SJCRH30 (cell line): ENCODE measurements at regions not wholly inside any gene's neighbourhood (a gene's known extent, or its start where the extent isn't known, plus 50 kb on each side); places are given as distances from the start of the nearest gene placed in this dataset.
"Not testable (repeated sequence)": the region's sequence is repeated elsewhere in the genome, so short reads cannot be mapped to it uniquely, and the experiment has no call there.

ENCODE experiments used
- DNase-seq, 2 experiments: peaks; one replicate each; pipeline ENCODE4 v3.0.0-alpha.2; 2015 to 2020
- H3K27ac ChIP-seq: fragments of 250-450 bp; sonication (Bioruptor Pico); 2 replicates; pipeline ENCODE4 v1.5.1; 2020; ENCODE audit warnings: mild to moderate bottlenecking, moderate library complexity
- H3K27me3 ChIP-seq: fragments of 250-450 bp; sonication (Bioruptor Pico); 2 replicates; pipeline ENCODE4 v1.5.1; 2020; ENCODE audit warnings: mild to moderate bottlenecking, moderate library complexity
- H3K36me3 ChIP-seq: fragments of 250-450 bp; sonication (Bioruptor Pico); 2 replicates; pipeline ENCODE4 v1.5.1; 2020; ENCODE audit warnings: mild to moderate bottlenecking, moderate library complexity
- H3K4me1 ChIP-seq: fragments of 250-450 bp; sonication (Bioruptor Pico); 2 replicates; pipeline ENCODE4 v1.5.1; 2020; ENCODE audit warnings: mild to moderate bottlenecking, moderate library complexity
- H3K4me3 ChIP-seq: fragments of 250-450 bp; sonication (Bioruptor Pico); 2 replicates; pipeline ENCODE4 v1.5.1; 2020; ENCODE audit warnings: mild to moderate bottlenecking, moderate library complexity
- H3K9me3 ChIP-seq: fragments of 250-450 bp; sonication (Bioruptor Pico); replicated peaks from 2 replicates; pipeline ENCODE4 v1.5.1; 2020; ENCODE audit warnings: mild to moderate bottlenecking, moderate library complexity

DNA sequence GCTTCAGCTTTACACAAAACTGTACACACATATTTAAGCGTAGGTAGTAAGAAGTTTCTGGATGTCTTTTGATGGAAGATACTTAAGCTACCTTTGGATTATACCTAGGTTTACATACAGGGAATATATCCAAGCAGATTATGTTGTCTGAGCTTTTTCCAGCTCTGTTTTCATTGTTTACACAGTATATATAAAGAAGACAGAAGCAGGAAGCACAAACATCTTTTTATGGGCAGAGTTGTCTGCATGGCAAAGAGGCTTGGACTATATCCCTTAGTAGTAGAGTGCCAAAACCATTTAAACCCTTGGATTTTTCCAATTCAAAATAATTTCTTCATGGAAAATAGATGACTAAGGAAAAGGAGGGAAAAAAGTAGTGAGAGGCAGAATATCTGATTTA is 329.4 kb upstream of the AGA start:
- DNase-seq = no peak
- Histone ChIP-seq H3K27ac (no peak overlapping the region), H3K36me3 (no peaks in the 10 kb centered on the region), H3K9me3 (no peaks in the 10 kb centered on the region), H3K4me1 (no peaks in the 10 kb centered on the region), H3K27me3 (no peaks in the 10 kb centered on the region), H3K4me3 (no peak overlapping the region)

DNA sequence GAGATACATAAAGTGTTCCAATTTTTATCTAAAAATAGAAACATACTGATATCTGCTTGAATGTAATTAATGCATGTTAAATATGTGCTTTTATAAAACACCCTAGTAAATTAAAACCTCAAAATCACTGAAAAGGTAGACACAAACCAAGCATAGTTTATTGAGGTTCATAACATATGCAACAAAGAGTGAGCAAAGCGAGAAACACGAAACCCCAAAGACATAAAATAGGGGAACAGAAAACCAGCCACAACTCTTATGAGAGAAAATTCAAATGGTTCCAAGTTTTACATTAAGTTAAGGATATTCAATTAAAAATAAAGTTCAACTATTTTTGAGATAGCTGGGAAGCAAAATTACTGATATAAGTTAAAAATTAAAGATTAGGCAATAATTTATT is 336.4 kb upstream of the AGA start:
- no peak overlapping the region for H3K27ac ChIP-seq
- no peak for DNase-seq

DNA sequence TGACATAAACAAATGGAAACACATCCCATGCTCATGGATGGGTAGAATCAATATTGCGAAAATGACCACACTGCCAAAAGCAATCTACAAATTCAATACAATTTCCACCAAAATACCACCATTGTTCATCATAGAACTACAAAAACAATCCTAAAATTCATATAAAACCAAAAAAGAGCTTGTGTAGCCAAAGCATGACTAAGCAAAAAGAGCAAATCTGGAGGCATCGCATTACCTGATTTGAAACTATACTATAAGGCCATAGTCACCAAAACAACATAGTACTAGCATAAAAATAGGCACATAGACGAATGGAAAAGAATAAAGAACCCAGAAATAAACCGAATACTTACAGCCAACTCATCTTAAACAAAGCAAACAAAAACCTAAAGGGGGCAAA is 342.8 kb upstream of the AGA start:
- Histone ChIP-seq H3K36me3 (no peaks in the 10 kb centered on the region), H3K9me3 (no peaks in the 10 kb centered on the region), H3K27me3 (no peaks in the 10 kb centered on the region), H3K4me3 (no peak overlapping the region), H3K27ac (no peak overlapping the region), H3K4me1 (no peaks in the 10 kb centered on the region)
- no peak for DNase-seq

More for the DNA sequence above, 336.4 kb upstream of the AGA start:
- Histone ChIP-seq H3K9me3 (no peaks in the 10 kb centered on the region), H3K36me3 (no peaks in the 10 kb centered on the region), H3K27me3 (no peaks in the 10 kb centered on the region), H3K4me1 (no peaks in the 10 kb centered on the region), H3K4me3 (no peak overlapping the region)

DNA sequence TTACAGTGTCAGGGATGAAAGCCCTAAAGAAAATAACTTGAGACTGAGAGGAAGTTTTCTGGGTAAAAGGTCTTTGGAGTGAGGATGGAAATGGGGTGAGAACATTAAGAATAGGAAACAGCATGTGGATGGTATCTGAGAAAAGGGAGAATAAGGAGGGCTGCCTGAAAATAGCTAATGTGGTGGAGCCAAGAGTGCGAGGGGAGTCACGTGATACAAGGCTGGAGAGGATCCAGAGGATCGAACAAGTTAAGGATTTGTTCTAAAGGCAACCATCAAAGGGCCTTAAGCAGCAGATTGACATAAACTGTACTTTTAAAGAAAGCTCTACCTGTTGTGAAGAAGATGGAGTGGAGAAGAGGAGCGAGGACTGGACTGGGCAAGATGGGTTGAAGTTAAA is 347.4 kb upstream of the AGA start:
- H3K36me3 ChIP-seq = no peaks in the 10 kb centered on the region
- H3K27ac ChIP-seq = no peak overlapping the region
- no peak overlapping the region for H3K4me3 ChIP-seq
- no peaks in the 10 kb centered on the region for H3K4me1 ChIP-seq
- no peaks in the 10 kb centered on the region for H3K9me3 ChIP-seq
- DNase-seq = no peak
- H3K27me3 ChIP-seq = no peaks in the 10 kb centered on the region

DNA sequence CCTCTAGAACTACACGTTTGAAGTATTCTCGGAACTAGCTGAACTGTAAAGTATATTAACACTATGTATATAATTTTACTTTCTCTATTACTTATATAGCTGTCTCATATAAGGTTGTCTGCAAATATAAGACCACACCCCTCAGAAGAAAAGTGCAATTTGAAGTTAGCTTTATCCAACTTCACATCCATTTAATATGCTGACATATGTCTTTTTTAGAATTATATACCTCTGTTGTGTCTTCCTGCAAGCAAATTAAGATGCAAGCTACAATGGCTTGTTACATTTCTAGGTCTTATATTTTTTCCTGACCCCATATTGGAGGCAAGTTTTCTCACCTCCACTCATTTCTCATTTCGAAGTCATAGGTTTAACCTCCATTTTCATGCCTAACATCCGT is 349.0 kb upstream of the AGA start:
- H3K4me1 ChIP-seq = no peaks in the 10 kb centered on the region
- H3K4me3 ChIP-seq = no peak overlapping the region
- no peak overlapping the region for H3K27ac ChIP-seq
- no peaks in the 10 kb centered on the region for H3K27me3 ChIP-seq
- DNase-seq = no peak
- no peaks in the 10 kb centered on the region for H3K9me3 ChIP-seq
- H3K36me3 ChIP-seq = no peaks in the 10 kb centered on the region

DNA sequence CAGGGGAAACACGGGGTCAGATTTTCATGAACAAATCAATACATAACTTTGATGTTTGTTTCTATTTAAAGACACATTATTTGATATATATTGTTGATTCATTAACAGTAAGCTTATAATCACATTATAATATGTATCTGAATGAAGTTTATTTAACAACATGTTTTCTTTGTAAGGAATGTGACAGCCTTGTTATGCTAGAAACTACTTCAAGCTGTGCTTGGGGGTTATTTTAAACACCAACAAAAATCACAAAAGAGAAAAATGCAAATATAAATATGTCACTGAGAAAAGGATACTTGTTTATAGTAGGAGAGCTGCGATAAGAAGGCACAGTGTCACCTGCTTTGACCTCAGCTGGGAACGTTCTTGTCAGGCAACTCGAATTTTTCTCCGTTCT is 354.6 kb upstream of the AGA start:
- H3K9me3 ChIP-seq = no peaks in the 10 kb centered on the region
- H3K4me3 ChIP-seq = no peak overlapping the region
- H3K27me3 ChIP-seq = no peaks in the 10 kb centered on the region
- H3K4me1 ChIP-seq = no peaks in the 10 kb centered on the region
- no peaks in the 10 kb centered on the region for H3K36me3 ChIP-seq
- no peak for DNase-seq
- H3K27ac ChIP-seq = no peak overlapping the region

DNA sequence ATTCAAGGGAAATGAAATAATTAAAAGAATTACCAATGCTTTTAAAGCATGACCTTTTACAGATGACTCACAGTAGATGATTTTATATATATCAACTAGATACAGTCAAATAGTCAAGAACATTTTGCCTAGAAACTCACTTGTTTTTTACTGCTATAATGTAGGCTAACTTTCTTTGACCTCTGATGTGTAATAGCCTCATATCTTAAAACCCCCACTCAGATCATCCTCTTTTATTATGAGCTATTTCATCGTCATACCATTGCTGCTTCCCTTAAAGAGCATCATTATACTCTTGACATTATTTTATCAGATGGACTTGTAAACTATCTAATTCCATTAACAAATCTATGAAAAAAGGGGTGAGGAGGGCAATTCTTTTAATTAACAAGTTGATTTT is 355.9 kb upstream of the AGA start:
- no peaks in the 10 kb centered on the region for H3K4me1 ChIP-seq
- no peaks in the 10 kb centered on the region for H3K36me3 ChIP-seq
- H3K27me3 ChIP-seq = no peaks in the 10 kb centered on the region
- no peak for DNase-seq
- no peaks in the 10 kb centered on the region for H3K9me3 ChIP-seq
- H3K4me3 ChIP-seq = no peak overlapping the region
- no peak overlapping the region for H3K27ac ChIP-seq

DNA sequence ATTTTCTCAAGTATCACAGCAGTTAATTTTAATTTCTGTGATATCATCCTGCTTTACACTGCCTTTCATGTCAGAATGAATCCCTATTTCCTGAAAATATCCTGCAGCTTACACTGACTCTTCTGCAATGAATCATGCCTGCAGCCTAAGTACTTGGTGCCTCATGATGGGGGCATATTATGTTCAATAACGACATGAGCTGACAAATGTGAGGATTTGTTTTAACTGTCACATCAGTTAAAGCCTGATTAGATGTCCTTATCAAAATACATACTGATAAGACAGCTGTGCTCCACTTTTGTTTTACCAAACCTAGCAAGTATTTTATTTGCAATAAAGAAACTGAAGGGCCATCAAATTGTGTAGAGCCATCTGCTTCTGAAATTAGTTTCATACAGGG is 359.9 kb upstream of the AGA start:
- no peak for DNase-seq
- no peak overlapping the region for H3K27ac ChIP-seq

DNA sequence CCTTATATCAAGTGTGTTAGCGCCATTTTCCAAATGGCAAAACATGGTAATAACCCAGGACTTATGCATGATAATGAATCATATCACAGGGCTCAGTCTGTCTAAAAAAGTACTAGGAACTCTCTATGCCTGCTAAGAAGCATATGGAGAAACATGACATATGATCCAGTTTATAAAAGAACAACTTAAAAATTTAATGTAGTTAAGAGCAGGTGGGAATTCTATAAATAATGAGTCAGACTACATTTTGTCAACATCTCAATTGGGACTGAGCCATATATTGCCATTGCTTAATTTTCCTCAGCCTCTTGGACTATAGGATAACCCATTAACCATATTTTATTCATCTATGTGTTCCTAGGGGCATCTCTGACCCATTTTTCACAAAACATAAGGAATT is 360.4 kb upstream of the AGA start:
- H3K27ac ChIP-seq = no peak overlapping the region
- DNase-seq = no peak
- no peaks in the 10 kb centered on the region for H3K4me1 ChIP-seq
- H3K36me3 ChIP-seq = no peaks in the 10 kb centered on the region
- H3K4me3 ChIP-seq = no peak overlapping the region
- no peaks in the 10 kb centered on the region for H3K27me3 ChIP-seq
- H3K9me3 ChIP-seq = no peaks in the 10 kb centered on the region

More for the DNA sequence above, 359.9 kb upstream of the AGA start:
- Histone ChIP-seq H3K4me1 (no peaks in the 10 kb centered on the region), H3K4me3 (no peak overlapping the region), H3K36me3 (no peaks in the 10 kb centered on the region), H3K9me3 (no peaks in the 10 kb centered on the region), H3K27me3 (no peaks in the 10 kb centered on the region)

DNA sequence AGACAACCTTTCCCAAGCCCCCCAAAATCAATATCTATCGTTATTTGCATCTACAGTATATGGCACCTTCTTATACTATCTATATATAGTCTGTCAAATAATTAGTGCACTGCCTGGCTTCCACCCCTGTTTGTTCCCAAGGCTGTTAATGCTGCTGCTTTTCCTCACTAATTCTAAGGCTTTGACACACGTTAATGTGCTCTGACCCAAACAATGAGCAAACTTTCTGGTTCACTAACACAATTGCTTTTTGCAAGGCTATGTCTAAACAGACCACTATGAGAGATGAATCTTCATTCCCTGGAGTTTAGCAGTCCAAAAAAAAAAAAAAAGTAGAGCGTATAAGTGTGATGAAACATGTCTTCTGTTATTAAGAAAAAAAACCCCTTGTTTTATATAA is 360.9 kb upstream of the AGA start:
- no peaks in the 10 kb centered on the region for H3K9me3 ChIP-seq
- H3K27ac ChIP-seq = no peak overlapping the region
- no peaks in the 10 kb centered on the region for H3K27me3 ChIP-seq
- no peak overlapping the region for H3K4me3 ChIP-seq
- no peak for DNase-seq
- H3K36me3 ChIP-seq = no peaks in the 10 kb centered on the region
- H3K4me1 ChIP-seq = no peaks in the 10 kb centered on the region

DNA sequence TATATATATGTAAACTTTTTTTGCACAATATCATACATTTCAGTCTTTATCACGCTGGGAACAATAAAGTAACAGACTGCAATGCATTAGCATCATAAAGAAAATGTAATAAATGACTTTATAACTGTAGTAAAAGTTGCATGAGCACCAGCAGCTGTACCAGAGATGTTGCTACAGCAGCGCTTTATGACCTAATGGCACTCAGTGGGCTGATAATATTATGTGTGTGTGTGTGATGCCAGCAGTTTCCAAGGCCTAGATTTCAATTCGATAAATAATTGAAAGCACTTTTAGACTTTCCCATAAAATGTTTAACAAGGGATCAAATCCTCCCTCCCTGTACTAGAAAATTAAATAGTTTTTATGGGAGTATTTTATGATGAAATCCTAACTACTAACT is 367.6 kb upstream of the AGA start:
- Histone ChIP-seq H3K4me1 (no peaks in the 10 kb centered on the region), H3K27me3 (no peaks in the 10 kb centered on the region), H3K9me3 (no peaks in the 10 kb centered on the region), H3K4me3 (no peak overlapping the region), H3K27ac (no peak overlapping the region), H3K36me3 (no peaks in the 10 kb centered on the region)
- no peak for DNase-seq

DNA sequence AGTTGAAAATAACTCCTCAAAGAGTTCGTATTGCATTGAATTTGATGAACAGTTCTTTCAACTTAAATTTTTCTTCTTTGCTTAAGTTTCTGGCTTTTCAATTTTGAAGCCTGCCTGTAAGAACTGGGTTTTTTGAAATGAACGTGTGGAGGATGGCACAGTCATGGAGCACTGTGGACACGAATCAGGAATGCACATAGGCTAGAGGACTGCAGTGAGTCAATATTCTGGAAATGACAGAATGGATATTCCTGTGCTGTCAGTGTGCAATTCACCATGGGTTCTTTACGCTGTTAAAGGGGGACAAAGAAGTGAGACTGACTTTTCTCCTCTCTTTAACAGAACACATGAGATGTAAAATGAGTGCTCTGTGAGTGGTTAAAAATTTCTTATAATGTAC is 368.0 kb upstream of the AGA start:
- no peak overlapping the region for H3K4me3 ChIP-seq
- H3K27me3 ChIP-seq = no peaks in the 10 kb centered on the region
- H3K9me3 ChIP-seq = no peaks in the 10 kb centered on the region
- no peak overlapping the region for H3K27ac ChIP-seq
- H3K4me1 ChIP-seq = no peaks in the 10 kb centered on the region
- no peaks in the 10 kb centered on the region for H3K36me3 ChIP-seq
- no peak for DNase-seq

DNA sequence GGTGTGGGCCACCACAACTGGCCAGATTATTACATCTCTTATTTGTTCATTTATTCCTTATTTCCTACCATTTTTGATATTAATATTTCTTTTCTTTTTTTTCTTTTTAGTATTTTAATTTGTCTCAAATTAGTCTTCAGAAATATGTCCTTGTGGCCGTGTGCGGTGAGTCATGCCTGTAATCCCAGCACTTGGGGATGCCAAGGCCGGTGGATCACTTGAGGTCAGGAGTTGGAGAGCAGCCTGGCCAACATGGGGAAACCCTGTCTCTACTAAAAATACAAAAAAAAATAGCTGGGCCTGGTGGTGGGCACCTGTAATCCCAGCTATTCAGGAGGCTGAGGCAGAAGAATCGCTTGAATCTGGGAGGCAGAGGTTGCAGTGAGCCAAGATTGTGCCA is 376.2 kb upstream of the AGA start:
- H3K36me3 ChIP-seq = not testable (repeated sequence)

DNA sequence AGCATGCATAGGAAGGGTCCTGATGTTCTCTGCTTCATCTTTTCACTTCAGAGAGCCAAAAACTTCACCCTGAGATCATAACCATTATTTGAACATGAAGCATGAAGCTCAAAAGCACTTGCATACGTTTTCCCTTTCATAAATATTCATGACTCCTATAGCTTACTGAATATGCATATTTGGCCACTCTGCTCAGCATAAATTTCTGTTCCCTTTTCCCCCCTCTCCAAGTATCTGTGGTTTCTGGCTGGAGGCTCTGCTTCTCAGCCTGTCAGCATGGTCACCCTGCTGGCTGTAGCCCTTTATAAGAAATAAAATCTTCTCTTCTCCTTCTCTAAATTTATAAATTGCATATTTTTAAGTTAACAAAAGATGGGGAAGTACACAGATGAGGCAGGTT is 384.7 kb upstream of the AGA start:
- no peak for DNase-seq
- Histone ChIP-seq H3K4me3 (no peak overlapping the region), H3K27ac (no peak overlapping the region), H3K4me1 (no peaks in the 10 kb centered on the region), H3K36me3 (no peaks in the 10 kb centered on the region), H3K27me3 (no peaks in the 10 kb centered on the region), H3K9me3 (no peaks in the 10 kb centered on the region)

More for the DNA sequence above, 376.2 kb upstream of the AGA start:
- not testable (repeated sequence) for H3K4me3 ChIP-seq, DNase-seq, H3K9me3 ChIP-seq, H3K27me3 ChIP-seq, H3K4me1 ChIP-seq, H3K27ac ChIP-seq

DNA sequence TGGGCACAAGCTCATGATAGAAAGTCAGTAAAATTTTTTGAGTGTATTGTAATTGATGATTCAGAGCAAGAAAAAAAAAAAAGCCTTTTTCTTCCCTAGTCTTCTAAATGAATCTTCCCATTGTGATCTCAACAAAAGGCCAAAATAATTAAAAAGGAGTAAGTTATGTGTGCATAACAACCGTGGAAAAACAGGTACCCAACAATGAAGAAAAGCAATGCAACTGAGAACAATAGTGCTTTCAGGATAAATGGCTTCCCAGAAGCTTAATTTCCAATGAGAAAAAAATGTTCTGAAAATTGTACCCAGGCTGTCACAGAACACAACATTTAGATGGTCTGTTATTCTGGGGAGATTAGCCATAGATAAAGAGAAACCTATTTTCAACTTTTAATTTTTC is 399.0 kb upstream of the AGA start:
- no peaks in the 10 kb centered on the region for H3K9me3 ChIP-seq
- H3K4me1 ChIP-seq = no peaks in the 10 kb centered on the region
- no peak for DNase-seq
- H3K36me3 ChIP-seq = no peaks in the 10 kb centered on the region
- H3K27ac ChIP-seq = no peak overlapping the region
- H3K27me3 ChIP-seq = no peaks in the 10 kb centered on the region
- H3K4me3 ChIP-seq = no peak overlapping the region

DNA sequence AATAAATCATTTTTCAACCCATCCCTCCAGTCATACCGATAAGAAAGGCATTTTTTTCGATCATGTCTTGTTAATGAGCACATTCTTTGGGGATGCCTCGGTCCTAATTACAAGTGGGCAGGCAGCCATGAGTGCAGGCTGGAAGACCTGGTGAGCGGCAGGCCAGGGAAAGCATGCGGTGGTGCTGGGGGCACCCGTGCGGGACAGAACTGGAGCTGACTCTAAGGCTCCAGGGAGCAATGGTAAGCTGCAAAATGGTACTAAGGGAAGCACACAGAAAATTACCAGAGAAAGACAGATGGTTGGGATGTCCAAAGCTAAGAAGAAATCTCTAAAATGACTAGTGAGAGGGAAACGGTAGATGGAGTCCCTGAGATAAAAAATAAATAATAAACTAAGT is 411.0 kb upstream of the AGA start:
- Histone ChIP-seq H3K9me3 (no peaks in the 10 kb centered on the region), H3K36me3 (no peaks in the 10 kb centered on the region), H3K4me3 (no peak overlapping the region), H3K27me3 (no peaks in the 10 kb centered on the region), H3K4me1 (no peaks in the 10 kb centered on the region), H3K27ac (no peak overlapping the region)
- no peak for DNase-seq
